HG02981 (cell line): ENCODE measurements at regions not wholly inside any gene's neighbourhood (a gene's known extent, or its start where the extent isn't known, plus 50 kb on each side); places are given as distances from the start of the nearest gene placed in this dataset.
"Not testable (repeated sequence)": the region's sequence is repeated elsewhere in the genome, so short reads cannot be mapped to it uniquely, and the experiment has no call there.

ENCODE experiments used
- ATAC-seq: cut with Tn5 transposase; IDR thresholded peaks from one replicate; pipeline ENCODE4 v1.9.1; 2021; ENCODE audit warnings: mild to moderate bottlenecking, moderate library complexity; ENCODE audit not compliant: unreplicated experiment

- ATAC-seq, result no peak
These were observed 183.1 kb downstream of the C16orf95 start for GRCh38 chr16:87133966-87134627.

GRCh38 chr16:87134628-87134995 is 182.6 kb downstream of the C16orf95 start:
- ATAC-seq, result no peak

GRCh38 chr16:87135246-87136030 is 181.8 kb downstream of the C16orf95 start:
- ATAC-seq, result no peak

- ATAC-seq, result no peak
These were observed 178.9 kb downstream of the C16orf95 start for GRCh38 chr16:87138316-87138715.

GRCh38 chr16:87138738-87139267 is 178.4 kb downstream of the C16orf95 start:
- no peak for ATAC-seq

GRCh38 chr16:87140211-87141200 is 176.7 kb downstream of the C16orf95 start:
- no peak for ATAC-seq

- ATAC-seq, result no peak
These were observed 175.8 kb downstream of the C16orf95 start for GRCh38 chr16:87141402-87141801.

GRCh38 chr16:87143661-87144121 is 173.5 kb downstream of the C16orf95 start:
- no peak for ATAC-seq

- no peak for ATAC-seq
These were observed 173.0 kb downstream of the C16orf95 start for GRCh38 chr16:87144232-87144631.

GRCh38 chr16:87145181-87146176 is 171.7 kb downstream of the C16orf95 start:
- ATAC-seq, result no peak

- no peak for ATAC-seq
These were observed 170.5 kb downstream of the C16orf95 start for GRCh38 chr16:87146676-87147075.

- ATAC-seq, result no peak
These were observed 168.1 kb downstream of the C16orf95 start for GRCh38 chr16:87149051-87149450.

- ATAC-seq, result no peak
These were observed 166.9 kb downstream of the C16orf95 start for GRCh38 chr16:87150262-87150661.

GRCh38 chr16:87150681-87151280 is 166.4 kb downstream of the C16orf95 start:
- no peak for ATAC-seq

- ATAC-seq, result no peak
These were observed 164.9 kb downstream of the C16orf95 start for GRCh38 chr16:87152221-87152755.

- no peak for ATAC-seq
These were observed 163.9 kb downstream of the C16orf95 start for GRCh38 chr16:87153326-87153725.

GRCh38 chr16:87155315-87155714 is 161.9 kb downstream of the C16orf95 start:
- ATAC-seq, result not testable (repeated sequence)

GRCh38 chr16:87156195-87156594 is 161.0 kb downstream of the C16orf95 start:
- no peak for ATAC-seq

- ATAC-seq, result no peak
These were observed 157.0 kb downstream of the C16orf95 start for GRCh38 chr16:87160234-87160636.
